ENCODE measurements at regions not wholly inside any gene's neighbourhood (a gene's known extent, or its start where the extent isn't known, plus 50 kb on each side); places are given as distances from the start of the nearest gene placed in this dataset.
"Not testable (repeated sequence)": the region's sequence is repeated elsewhere in the genome, so short reads cannot be mapped to it uniquely, and the experiment has no call there.

DNA sequence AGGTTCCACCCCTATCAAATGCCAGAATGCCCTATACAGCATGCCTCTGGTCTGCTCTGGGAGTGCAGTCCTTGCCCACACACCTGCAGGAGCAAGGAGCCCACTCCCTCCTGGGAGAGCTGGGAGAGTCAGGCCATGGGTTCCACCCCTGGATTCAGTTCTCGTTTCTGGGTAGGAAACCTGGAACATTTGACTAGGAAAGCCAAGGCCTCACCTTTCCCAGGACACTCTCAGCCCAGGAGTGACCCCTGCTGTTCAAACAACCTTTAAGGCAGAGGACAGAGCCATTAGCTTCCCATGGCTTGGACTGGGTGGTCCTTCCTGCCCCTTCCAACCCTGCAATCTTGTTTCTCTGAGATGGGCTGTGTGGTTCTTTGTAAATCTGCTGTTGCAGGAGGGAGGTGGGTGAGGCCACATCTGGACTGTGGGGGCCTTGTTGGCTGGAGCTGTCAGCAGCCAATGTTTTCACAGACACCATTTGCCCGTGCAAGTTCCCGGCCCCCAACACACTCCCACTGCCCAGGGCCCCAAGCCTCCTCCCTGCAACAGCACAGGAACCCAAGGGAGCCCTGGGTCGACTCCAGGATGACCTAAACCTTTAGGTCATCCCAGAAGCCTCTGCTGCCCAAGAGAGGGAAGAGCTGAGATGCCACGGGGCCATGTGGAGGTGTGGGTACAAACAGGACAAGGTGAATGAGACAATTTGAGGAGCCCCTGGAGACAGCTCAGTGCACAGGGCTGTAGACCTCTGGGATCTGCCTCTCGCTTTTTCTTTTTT, 104.4 kb downstream of the PJA1 start:
- no peak for DNase-seq

GRCh38 chrX:69055193-69055592, 110.1 kb downstream of the PJA1 start:
- no peak for DNase-seq

DNA sequence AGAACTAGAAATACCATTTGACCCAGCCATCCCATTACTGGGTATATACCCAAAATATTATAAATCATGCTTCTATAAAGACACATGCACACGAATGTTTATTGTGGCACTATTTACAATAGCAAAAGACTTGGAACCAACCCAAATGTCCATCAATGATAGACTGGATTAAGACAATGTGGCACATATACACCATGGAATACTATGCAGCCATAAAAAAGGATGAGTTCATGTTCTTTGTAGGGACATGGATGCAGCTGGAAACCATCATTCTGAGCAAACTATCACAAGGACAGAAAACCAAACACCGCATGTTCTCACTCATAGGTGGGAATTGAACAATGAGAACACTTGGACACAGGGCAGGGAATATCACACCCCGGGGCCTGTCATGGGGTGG, 110.8 kb downstream of the PJA1 start:
- not testable (repeated sequence) for DNase-seq

DNA sequence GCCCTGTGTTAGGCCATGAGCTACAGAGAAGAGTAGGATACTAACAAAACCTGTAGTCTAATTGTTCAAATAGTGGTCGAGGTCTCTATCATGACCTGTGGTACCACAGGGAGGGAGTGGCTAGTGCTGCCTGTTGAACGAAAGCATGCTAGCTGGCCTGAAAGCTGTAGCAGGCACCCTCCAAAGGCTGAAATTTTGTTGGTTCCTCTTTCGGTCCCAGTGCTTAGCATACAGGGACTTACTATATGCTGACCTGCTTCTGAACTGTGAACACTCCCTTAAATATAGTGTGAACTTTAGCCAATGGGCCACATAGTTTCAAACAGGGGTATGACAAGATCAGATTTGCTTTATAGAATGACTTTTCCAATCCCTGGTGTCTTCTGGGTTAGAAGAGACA, 113.4 kb downstream of the PJA1 start:
- DNase-seq, result no peak

GRCh38 chrX:69050051-69050765, 115.0 kb downstream of the PJA1 start:
- no peak for DNase-seq

GRCh38 chrX:69046996-69047490, 118.2 kb downstream of the PJA1 start:
- no peak for DNase-seq

DNA sequence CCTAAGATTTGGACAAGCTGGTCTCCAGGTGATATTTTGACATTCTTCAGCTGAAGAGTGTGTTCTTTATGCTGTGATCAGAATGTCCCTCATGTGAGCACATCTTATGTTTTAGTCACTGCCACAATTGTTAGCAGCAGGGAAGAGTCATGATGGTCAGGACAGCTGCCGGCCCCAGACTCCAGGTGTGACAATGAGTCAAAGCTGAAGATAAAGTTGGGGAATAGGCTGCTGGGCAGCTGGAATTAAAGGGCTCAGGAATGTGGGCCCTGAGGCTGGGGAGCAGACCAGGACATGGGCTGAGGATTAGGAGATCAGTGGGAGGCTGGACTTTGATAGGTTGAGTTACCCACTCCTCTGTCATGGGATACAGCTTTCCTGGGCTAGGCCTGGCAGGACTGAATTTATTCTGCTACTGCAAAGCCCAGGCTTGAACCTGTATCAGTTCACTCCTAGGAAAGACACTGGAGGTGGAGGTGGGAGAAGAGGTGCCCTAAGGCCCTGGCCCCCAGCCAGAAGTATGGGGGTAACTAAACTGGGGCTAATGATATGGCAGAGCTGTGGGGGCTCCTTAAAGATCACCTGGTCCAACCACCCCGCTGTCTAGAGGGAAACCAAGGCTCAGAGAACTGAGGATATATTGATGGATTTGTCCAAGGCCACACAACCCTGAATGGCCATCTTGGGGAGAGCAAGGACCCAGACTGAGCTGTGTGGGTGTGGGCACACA, 119.5 kb downstream of the PJA1 start:
- DNase-seq, result no peak

DNA sequence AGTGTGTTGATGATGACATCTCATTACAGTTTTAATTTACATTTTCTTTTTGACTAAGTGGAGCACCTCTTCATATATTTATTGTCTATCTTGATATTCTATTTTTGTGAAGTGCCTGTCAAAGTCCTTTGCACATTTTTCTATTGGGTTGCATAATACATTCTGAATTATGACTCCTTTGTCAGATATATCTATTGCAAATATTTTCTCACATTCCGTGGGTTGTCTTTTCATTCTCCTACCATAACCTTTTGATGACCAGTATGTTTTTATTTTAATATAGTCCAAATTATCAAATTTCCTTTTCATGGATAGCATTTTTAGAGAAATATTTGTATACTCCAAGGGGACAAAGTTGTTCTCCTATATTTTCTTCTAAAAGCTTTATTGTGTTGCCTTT, 126.4 kb downstream of the PJA1 start:
- no peak for DNase-seq

DNA sequence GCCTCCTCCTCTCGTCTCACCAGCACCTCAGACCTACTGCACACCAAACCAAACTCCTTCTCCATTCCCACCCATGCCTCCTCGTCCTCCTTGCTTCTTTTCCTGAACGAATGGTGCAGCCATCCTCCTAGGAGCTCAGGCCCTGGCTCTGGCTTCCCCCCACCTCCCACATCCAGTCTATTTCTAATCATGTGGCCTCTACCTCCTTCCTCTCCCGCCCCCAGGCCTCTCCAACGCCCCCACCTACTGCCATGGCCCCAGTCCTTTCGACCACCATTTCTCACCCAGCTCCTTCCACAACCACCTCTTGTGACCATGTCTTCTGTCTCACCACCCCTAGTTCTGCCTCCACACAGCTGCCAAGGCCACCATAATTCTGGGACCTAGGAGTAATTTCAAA, 127.1 kb downstream of the PJA1 start:
- DNase-seq, result no peak

DNA sequence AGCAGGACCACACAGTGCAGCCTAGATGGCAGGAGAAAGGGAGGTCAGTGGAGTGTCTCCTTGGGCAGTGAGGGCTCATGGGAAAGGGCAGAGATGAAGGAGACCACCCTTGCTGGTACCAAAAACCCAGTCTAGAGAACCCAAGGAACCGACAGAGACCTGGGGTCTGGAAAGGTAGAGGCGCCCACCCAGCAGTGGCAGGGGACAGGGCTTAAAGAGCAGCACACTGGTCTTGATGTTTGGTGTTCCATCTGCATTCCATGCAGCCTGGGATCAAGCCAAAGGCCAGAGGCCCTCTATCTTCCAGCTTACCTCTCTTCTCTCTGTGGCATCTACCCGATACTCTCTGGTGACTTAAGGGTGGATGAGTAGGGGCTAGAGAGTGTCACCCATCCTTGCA, 127.5 kb downstream of the PJA1 start:
- DNase-seq, result no peak

- DNase-seq, result no peak
Observed at GRCh38 chrX:69036674-69037573, 128.3 kb downstream of the PJA1 start.

- DNase-seq, result no peak
Observed at GRCh38 chrX:69034451-69034850, 130.8 kb downstream of the PJA1 start.

DNA sequence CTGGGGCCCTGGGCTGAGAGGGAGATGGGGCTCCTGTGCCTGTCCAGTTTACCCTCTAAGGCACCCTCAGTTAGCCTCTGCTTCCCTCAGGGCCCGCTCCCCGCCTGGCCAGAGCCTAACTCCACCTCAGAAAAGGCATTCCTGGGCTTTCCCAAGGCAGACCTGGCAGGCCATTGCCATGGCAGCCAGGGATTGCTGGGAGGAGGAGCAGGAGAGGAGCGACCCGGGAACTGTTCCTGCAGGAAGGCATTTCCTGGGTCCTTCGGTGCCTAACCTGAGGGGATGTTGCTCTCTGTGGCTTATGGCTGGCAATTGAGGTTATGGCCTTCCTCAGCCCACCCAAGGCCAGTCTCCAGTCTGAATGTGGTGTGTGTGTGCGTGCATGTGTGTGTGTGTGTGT, 131.3 kb downstream of the PJA1 start:
- no peak for DNase-seq

- DNase-seq, result no peak
Observed at GRCh38 chrX:69032601-69033000, 132.7 kb downstream of the PJA1 start.

GRCh38 chrX:69031971-69032391, 133.3 kb downstream of the PJA1 start:
- no peak for DNase-seq

DNA sequence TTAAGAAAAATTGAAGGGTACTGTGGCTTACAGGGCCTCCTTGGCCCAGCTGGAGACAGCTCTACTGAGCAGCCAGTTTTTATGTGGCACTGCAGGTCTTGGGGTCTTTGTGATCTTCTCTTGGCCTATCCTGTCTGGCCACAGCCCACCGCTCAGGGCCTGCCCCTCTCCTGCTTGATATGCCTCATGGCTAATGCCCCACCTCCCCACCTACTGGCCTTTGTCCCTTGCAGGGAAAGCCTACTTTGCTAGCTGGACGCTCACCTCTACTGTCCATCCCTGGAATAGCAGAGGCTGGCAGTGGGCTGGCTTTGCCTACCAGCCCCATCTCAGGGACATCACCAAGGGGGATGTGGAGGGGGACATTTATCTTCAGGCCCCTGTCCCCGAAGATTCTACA, 134.1 kb downstream of the PJA1 start:
- no peak for DNase-seq

- no peak for DNase-seq
Observed at GRCh38 chrX:69029771-69030170, 135.5 kb downstream of the PJA1 start.

DNA sequence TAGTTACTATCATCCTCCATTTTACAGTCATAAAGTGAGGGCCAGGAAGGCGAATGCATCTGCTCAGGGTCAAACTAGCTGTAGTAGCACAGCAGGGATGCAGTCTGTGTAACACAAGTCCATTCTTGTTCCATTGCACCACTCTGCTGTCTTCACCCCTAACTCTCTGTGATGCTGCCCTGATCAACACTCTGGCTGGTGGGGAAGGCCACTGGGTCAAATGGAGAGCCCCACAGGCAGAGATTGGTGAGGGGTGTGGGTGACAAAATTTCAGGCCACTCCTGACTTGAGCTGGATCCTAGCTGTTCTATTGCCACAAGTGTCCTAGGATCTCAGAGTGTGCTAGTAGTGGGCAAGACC, 136.5 kb downstream of the PJA1 start:
- DNase-seq, result no peak

DNA sequence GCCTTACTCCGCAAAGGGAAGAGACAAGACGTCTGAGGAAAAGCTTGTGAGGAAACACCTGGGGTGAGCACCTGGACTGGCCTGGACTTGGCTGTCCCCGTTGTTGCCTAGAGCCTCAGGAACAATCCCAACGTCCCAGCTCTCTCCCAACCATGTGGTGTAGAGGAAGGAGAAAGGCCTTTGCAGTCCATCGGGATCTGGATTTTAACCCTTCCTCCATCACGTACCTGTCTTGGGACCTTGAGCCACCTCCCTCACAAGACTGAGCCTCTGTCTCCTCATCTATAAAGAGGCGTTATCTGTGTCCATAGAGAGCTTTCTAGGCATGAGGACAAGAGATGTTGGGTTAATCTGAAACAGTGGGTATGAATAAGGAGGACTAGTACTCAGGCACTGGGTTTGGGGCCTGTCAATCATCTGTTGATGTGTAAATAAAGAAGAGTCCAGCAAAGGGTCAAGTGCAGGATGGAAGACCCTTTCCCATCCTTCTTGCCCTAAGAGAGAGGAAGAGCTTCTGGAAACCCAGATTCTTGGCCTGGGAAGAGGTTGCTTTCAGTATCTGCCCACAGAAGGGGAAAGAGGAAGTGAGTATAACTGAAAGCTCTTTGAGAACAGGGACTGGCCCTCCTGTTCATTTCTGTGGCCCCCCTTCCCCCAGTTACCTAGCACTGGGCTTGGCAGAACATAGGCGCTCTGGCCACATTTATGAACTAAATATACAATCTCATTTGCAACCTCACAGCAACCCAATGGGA, 137.1 kb downstream of the PJA1 start:
- no peak for DNase-seq

GRCh38 chrX:69027181-69028005, 137.9 kb downstream of the PJA1 start:
- no peak for DNase-seq

DNA sequence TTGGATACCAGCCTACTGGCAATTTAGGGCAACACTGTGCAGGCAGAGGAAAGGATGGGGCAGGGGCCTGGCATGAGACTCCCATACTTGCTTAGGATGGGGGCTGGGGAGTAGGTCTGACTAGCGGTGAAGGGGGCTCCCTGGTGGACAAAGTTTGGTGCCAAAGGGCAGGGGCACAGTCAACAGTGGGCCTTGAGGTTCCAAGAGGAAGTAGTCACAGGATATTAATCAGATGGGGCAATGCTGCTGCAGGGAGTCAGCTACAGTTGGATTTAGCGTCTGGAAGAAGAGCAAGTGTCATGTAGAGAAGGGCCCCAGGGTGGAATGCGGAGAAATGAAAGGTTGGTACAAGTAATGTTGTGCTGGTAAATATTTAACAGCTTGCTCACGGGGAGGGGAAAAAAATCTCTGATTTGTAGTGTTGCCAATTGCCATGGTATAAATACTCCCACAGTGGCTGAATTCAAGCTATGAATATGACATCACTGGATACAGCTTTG, 139.4 kb downstream of the PJA1 start:
- DNase-seq, result no peak
